GM18861 (cell line): ENCODE measurements at regions not wholly inside any gene's neighbourhood (a gene's known extent, or its start where the extent isn't known, plus 50 kb on each side); places are given as distances from the start of the nearest gene placed in this dataset.
A peak's percentile ranks its signal among the peaks of the same experiment; 100 is the strongest.

Experiments
- ATAC-seq: cut with Tn5 transposase; IDR thresholded peaks from one replicate; pipeline ENCODE4 v1.9.1; 2021; ENCODE audit not compliant: unreplicated experiment

- no peak for ATAC-seq
Observed at GRCh38 chr2:9106338-9107167, 100.1 kb upstream of the ASAP2 start.

GRCh38 chr2:9105601-9106337 is 100.8 kb upstream of the ASAP2 start:
- ATAC-seq: no peak

GRCh38 chr2:9103663-9104277 is 100.3 kb upstream of the MBOAT2 start:
- ATAC-seq: no peak

- no peak for ATAC-seq
Observed at GRCh38 chr2:9102861-9103662, 99.6 kb upstream of the MBOAT2 start.

- no peak for ATAC-seq
Observed at GRCh38 chr2:9101763-9102425, 98.4 kb upstream of the MBOAT2 start.

- ATAC-seq: no peak
Observed at GRCh38 chr2:9100080-9100876, 96.8 kb upstream of the MBOAT2 start.

GRCh38 chr2:9099341-9099751 is 95.9 kb upstream of the MBOAT2 start:
- peak; percentile 59 for ATAC-seq

GRCh38 chr2:9097892-9098291 is 94.4 kb upstream of the MBOAT2 start:
- no peak for ATAC-seq

GRCh38 chr2:9097239-9097638 is 93.8 kb upstream of the MBOAT2 start:
- no peak for ATAC-seq

- no peak for ATAC-seq
Observed at GRCh38 chr2:9096761-9097160, 93.3 kb upstream of the MBOAT2 start.

- no peak for ATAC-seq
Observed at GRCh38 chr2:9095690-9096089, 92.2 kb upstream of the MBOAT2 start.

GRCh38 chr2:9095226-9095625 is 91.7 kb upstream of the MBOAT2 start:
- no peak for ATAC-seq

- ATAC-seq: no peak
Observed at GRCh38 chr2:9094117-9094516, 90.6 kb upstream of the MBOAT2 start.

- ATAC-seq: peak; percentile 8
Observed at GRCh38 chr2:9093324-9093723, 89.8 kb upstream of the MBOAT2 start.

GRCh38 chr2:9092383-9093282 is 89.1 kb upstream of the MBOAT2 start:
- peak; percentile 89 for ATAC-seq

- no peak for ATAC-seq
Observed at GRCh38 chr2:9091811-9092210, 88.3 kb upstream of the MBOAT2 start.

GRCh38 chr2:9089831-9090230 is 86.3 kb upstream of the MBOAT2 start:
- ATAC-seq: no peak

- ATAC-seq: no peak
Observed at GRCh38 chr2:9087121-9087681, 83.7 kb upstream of the MBOAT2 start.
